ENCODE measurements at regions not wholly inside any gene's neighbourhood (a gene's known extent, or its start where the extent isn't known, plus 50 kb on each side); places are given as distances from the start of the nearest gene placed in this dataset.

GRCh38 chr1:60857851-60858250 is 224.5 kb upstream of the NFIA start:
- Histone ChIP-seq H3K36me3 (ENCODE audit: insufficient read depth, low read length) (no peaks in the 10 kb centered on the region), H3K27me3 (ENCODE audit: control insufficient read depth in 1 of 2, insufficient read depth in 2 of 2, low read length in 2 of 2) (peaks cover 0 to 3% of the 10 kb centered on the region in 2 experiments), H3K4me1 (ENCODE audit: insufficient read depth, low read length) (no peaks in the 10 kb centered on the region), H3K4me3 (ENCODE audit: low read length) (no peak overlapping the region), H3K27ac (ENCODE audit: low read depth in 1 of 2, low read length in 2 of 2) (no peak overlapping the region), H3K9me3 (ENCODE audit: control insufficient read depth in 1 of 2, insufficient read depth in 1 of 2, low read length in 2 of 2) (no peaks in the 10 kb centered on the region)
- TF ChIP-seq CTCF (IDR thresholded peaks at IDR 0.05), result no peak
- H3K4me1 Mint-ChIP-seq (ENCODE audit: low read depth), result no peaks in the 10 kb centered on the region
- no peaks in the 10 kb centered on the region for H3K9me3 Mint-ChIP-seq
- no peaks in the 10 kb centered on the region for H3K36me3 Mint-ChIP-seq (ENCODE audit: low read depth)
- H3K27ac Mint-ChIP-seq, result no peak overlapping the region
- ATAC-seq (ENCODE audit: poor library complexity) (no peak), DNase-seq (no peak)
- intact Hi-C loops (cut with DNase I, micrococcal nuclease), result no loop called here
- ChIA-PET CTCF (no interaction called here), POLR2A (no interaction called here)
- no peak overlapping the region for H3K4me3 Mint-ChIP-seq
- H3K27me3 Mint-ChIP-seq, result peaks cover 5% of the 10 kb centered on the region

GRCh38 chr1:60850084-60850483 is 232.3 kb upstream of the NFIA start:
- Mint-ChIP-seq H3K4me3 (no peak overlapping the region), H3K36me3 (ENCODE audit: low read depth) (no peaks in the 10 kb centered on the region), H3K9me3 (no peaks in the 10 kb centered on the region), H3K27ac (no peak overlapping the region), H3K27me3 (peaks cover 8% of the 10 kb centered on the region), H3K4me1 (ENCODE audit: low read depth) (no peaks in the 10 kb centered on the region)
- intact Hi-C loops (cut with DNase I, micrococcal nuclease), result no loop called here
- peaks cover 0 to 5% of the 10 kb centered on the region in 2 experiments for H3K27me3 ChIP-seq (ENCODE audit: control insufficient read depth in 1 of 2, insufficient read depth in 2 of 2, low read length in 2 of 2)
- H3K9me3 ChIP-seq (ENCODE audit: control insufficient read depth in 1 of 2, insufficient read depth in 1 of 2, low read length in 2 of 2), result no peaks in the 10 kb centered on the region
- no peak overlapping the region for H3K4me3 ChIP-seq (ENCODE audit: low read length)
- no peak for ATAC-seq (ENCODE audit: poor library complexity)
- no peak for TF ChIP-seq CTCF (IDR thresholded peaks at IDR 0.05)
- DNase-seq, result no peak
- ChIA-PET POLR2A (no interaction called here), CTCF (no interaction called here)
- no peaks in the 10 kb centered on the region for H3K36me3 ChIP-seq (ENCODE audit: insufficient read depth, low read length)
- no peak overlapping the region for H3K27ac ChIP-seq (ENCODE audit: low read depth in 1 of 2, low read length in 2 of 2)
- H3K4me1 ChIP-seq (ENCODE audit: insufficient read depth, low read length), result no peaks in the 10 kb centered on the region

- no peak overlapping the region for H3K4me3 Mint-ChIP-seq
- Histone ChIP-seq H3K4me1 (ENCODE audit: insufficient read depth, low read length) (no peaks in the 10 kb centered on the region), H3K4me3 (ENCODE audit: low read length) (no peak overlapping the region), H3K36me3 (ENCODE audit: insufficient read depth, low read length) (no peaks in the 10 kb centered on the region), H3K27me3 (ENCODE audit: control insufficient read depth in 1 of 2, insufficient read depth in 2 of 2, low read length in 2 of 2) (peaks cover 0 to 5% of the 10 kb centered on the region in 2 experiments), H3K27ac (ENCODE audit: low read depth in 1 of 2, low read length in 2 of 2) (no peak overlapping the region), H3K9me3 (ENCODE audit: control insufficient read depth in 1 of 2, insufficient read depth in 1 of 2, low read length in 2 of 2) (no peaks in the 10 kb centered on the region)
- no peaks in the 10 kb centered on the region for H3K4me1 Mint-ChIP-seq (ENCODE audit: low read depth)
- no peak for TF ChIP-seq CTCF (IDR thresholded peaks at IDR 0.05)
- DNase-seq (no peak), ATAC-seq (ENCODE audit: poor library complexity) (no peak)
- intact Hi-C loops (cut with DNase I, micrococcal nuclease), result loop anchor here (2.0 to 5.0 kb wide), 2 partner anchors 603 to 1003 kb away; no protein-coding TSS in a partner anchor
- CTCF ChIA-PET, result no interaction called here
- POLR2A ChIA-PET, result no interaction called here
- no peaks in the 10 kb centered on the region for H3K9me3 Mint-ChIP-seq
- no peaks in the 10 kb centered on the region for H3K36me3 Mint-ChIP-seq (ENCODE audit: low read depth)
- H3K27me3 Mint-ChIP-seq, result peaks cover 13% of the 10 kb centered on the region
- H3K27ac Mint-ChIP-seq, result no peak overlapping the region
Measured at GRCh38 chr1:60849401-60849800, 233.0 kb upstream of the NFIA start.

Data from CD4-positive, alpha-beta T cell (primary cell).